Right forelimb (tissue), 1 donor: ENCODE measurements at regions not wholly inside any gene's neighbourhood (a gene's known extent, or its start where the extent isn't known, plus 50 kb on each side); places are given as distances from the start of the nearest gene placed in this dataset.

Experiments used
- DNase-seq: peaks from one replicate; pipeline ENCODE4 v3.0.0-alpha.2; 2018

DNA sequence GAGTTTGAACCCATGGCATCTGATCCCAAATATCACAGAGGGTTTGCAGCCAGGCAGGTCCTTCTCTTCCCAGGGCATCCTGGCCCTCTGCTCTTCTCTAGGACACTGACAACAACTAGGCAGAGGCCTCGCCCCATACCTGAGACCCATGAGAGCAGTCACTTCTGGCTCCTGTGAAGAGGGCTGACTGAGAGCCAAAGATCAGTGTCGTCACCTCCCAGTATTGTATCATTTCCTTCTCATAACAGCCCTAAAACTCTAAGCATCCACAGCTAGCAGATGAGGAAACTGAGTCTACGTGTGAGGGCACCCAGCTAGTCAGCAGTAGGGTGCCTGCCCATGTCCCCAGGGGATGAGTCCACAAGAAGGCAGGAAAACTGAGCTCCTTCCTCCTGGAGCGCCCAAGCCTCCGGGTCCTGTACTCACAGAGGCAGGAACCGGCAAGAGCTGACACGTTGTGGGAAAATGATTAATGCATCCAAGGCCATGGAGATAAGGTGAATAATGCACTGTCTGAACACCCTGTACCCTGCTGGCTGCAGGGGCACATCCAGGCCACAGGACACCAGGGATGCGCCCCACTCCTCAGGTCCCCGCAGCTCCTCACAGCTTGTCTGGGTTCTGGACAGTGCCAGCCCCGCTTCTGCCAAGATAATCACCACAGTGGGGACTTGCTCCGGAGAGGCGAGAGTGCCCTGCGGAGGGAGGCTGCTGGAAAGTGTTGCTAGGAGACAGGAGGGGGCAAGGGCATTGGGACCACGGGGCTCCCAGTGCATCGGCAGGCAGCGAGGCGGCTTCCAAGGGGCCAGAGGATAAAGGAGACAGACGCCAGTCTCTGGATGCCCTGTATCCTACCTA, 340.0 kb downstream of the NPHP4 start:
- DNase-seq: no peak

DNA sequence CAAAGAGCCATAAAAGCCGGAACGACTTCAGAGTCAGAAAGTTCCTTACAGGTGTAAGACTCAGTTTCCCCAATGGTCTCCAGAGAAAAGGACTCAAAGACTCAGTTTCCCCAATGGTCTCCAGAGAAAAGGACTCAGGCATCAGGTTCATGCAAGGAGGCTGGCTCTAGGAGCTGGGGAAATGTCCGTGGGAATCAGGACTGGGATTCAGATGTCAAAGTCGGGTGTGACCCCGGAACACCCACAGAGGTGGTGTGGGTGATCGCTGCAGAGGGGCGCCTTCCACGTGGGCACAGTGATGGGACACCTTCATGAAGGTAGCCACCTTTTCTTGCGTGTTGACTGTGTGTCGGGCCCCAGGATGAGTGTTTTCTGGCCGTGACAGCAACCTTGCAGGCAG, 340.8 kb downstream of the NPHP4 start:
- no peak for DNase-seq

DNA sequence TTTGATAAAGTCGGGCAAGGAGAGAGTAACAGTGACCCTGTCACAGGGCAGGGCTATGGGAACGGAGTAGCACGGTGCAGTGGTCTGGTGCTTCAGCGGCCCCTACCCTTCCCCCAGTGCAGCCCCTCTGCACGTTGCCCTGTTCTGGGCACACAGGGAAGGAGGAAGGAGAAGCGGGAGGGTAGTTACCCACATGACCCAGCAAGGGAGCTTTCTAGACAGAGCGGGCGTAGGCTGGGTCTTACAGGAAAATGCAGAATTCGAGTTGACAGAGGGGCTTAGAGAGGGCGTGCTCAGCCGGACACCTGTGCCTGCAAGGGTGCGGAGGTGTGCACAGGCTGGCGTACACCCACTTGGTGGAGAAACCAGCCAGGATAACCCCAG, 341.2 kb downstream of the NPHP4 start:
- no peak for DNase-seq

DNA sequence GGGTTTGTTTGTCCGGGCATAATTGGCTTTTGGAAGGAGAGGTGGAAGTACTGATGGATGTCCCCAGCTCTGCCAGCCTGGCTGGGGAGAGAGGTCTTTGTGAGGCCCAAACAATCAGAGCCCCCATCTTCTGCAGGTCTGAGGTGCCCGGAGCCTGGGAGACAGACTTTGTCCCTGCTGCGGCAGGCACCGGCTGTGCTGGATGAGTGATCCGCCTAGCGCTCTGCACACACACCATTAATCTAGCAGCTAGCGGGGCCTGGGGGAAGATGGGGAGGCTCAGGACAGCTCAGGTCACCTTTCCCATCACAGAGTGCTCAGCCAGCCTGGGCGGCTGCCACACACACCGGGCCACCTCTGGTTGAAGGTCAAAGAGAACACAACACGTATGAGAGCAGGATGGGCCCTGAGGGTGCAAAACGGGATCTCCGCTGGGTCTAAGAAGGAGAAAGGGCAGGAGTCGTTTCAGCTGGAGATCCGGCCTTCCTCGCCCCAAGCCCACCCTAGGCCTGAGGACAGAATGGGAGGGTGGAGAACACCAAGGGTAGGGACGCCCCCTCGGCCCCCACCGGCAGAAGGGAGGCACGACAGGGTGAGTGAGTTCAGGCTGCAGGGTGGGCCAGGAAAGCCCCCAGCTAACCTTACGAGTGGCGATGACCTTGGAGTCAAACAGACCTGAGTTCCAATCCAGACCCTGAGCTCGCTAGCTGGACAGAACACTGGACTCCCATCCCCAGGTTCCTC, 341.8 kb downstream of the NPHP4 start:
- DNase-seq: no peak

DNA sequence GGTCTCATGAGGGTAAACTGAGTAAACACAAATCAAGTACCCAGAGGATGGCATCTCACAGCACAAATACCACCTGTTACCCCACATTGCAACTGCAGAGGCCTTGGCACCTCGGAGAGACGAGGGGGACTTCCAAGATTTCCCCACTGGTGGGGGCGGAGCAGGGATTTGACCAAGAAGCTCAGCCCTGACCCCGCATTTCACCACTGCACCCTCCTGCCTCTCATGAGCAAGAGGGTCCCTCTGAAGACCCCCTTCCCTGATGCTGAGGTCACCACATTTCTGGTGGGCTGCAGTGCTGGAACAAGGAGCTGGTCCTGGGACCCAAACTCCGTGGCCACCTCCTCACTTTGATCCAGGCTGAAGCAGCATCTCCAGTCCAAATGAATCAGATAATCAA, 342.4 kb downstream of the NPHP4 start:
- no peak for DNase-seq

DNA sequence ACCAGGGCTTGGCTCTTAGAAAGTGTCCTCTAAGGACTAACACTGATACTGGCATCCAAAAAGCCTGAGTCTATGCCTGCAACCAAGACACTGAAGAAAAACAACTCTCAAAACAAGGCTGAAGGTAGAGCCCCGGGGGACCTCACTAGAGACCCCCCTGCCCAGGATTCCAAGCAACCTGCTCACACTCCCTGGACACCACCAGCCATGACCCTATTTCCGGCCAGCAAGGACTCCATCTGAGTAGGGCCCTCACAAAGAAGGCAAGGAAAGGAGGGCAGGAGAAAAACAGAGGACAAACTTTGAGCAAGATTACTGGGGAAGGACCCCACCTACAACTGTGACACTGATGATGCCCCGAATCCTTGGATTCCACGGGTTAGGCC, 343.1 kb downstream of the NPHP4 start:
- DNase-seq: no peak

DNA sequence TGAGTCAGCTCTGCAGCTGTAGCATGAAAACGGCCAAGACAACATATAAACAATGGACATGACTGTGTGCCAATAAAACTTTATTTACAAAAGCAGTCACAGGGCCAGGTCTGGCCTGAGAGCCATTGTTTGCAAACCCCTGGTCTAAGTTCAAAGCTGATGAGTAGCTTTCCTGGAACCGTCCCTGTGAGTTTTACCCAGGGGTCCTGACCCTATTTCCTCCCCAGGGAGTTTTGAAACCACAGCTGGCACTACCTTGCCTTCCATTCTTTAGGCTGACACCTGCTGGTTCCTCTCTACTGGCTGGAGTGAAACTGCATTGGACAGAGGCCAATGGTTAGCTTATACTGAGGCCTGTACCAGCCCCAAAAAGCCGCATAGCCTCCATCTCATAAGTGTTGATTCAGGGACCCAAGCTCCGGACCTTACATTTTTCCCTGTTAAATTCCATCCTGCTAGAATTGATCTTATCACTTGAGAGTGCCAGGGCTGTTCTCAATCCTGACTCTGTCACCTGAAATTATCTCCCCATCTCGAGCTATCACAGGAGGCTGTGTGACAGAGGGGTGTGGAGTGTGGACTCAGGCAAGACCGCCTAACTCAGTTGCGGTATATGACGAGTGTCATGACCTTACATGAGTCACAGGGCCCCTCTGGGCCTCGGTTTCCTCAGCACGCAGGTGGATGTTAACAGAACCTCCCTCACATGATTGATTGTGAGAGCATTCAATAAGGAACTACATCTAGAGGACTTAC, 343.6 kb downstream of the NPHP4 start:
- DNase-seq: no peak

DNA sequence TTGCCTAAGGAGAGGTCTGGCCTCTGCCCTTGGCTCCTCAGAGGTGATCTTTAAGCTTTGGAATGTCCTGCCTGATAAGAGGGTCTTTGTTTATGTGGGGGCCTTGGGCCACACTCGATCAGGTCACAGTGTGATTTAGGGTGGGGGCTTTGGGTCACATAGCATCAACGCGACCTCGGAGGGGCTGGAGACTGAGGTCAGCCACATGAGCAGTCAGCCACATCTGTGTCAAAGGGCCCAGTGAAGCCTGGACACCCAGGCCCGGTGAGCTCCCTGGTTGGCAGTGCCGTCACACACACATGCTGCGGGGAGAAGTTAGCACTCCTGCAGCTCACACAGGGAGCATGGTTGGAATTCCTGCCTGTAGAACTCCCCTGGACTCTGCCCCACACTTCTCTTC, 345.0 kb downstream of the NPHP4 start:
- DNase-seq: no peak

DNA sequence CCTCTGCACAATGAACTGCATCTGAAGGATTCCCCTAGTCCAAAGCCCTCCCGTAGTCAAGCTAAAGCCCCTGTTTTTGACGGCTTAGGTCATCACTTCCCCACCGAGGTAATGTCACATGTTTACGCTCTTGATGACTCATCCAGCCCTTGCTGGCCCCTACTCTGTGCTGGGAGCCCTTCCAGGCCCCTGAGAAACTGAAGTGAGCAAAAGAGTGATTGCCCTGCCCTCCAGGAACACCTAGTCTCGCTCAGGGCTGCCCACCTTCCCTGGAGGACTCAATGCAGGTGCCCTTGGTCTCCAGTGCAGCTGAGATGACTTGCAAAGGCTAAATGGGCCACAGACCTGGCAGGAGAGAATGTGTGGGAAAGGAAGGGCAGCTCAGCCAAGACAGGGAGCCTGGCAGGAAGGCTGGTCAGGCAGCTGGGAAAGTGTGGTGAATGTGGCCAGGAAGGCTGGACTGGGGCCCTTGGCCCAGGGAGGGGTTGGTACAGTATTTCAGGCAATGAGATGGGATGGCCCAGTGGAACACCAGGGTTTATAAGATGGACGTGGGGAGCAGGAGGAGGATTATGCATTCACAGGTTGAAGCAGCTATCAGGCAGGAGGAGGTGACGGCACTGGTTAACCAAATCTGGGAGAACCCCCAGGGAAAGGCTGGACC, 345.6 kb downstream of the NPHP4 start:
- DNase-seq: no peak

DNA sequence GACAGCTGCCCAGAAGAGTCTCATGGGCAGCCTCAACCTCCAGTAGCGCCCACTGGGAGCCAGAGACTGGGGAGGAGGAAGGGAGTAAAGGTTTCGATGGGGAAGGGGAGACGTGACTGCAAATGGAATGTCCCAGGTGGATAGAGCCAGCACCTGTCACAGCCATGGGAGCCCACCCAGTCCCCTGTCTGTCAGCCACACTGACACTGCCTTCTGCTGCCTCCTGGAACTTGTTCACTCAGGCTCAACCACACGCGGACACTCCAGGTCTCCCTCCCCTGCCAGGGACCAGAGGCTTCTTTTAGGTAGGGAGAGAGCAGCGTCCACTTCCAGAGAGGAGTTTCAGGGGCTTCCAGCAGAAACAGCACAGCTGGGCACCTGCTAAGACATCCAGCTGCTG, 346.3 kb downstream of the NPHP4 start:
- no peak for DNase-seq

DNA sequence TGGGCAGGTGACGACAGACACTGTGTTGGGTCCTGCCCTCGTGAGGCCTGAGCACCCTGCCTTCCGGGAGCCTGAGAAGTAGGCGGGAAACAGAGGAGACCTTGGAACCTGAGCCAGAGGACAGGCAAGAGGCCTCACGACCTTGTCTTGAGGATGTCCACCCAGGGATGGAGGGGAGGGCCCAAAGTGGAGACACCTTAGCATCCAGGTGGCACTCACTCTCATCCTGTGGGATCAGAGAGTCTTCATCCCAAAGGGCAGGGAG, 347.2 kb downstream of the NPHP4 start:
- DNase-seq: no peak

DNA sequence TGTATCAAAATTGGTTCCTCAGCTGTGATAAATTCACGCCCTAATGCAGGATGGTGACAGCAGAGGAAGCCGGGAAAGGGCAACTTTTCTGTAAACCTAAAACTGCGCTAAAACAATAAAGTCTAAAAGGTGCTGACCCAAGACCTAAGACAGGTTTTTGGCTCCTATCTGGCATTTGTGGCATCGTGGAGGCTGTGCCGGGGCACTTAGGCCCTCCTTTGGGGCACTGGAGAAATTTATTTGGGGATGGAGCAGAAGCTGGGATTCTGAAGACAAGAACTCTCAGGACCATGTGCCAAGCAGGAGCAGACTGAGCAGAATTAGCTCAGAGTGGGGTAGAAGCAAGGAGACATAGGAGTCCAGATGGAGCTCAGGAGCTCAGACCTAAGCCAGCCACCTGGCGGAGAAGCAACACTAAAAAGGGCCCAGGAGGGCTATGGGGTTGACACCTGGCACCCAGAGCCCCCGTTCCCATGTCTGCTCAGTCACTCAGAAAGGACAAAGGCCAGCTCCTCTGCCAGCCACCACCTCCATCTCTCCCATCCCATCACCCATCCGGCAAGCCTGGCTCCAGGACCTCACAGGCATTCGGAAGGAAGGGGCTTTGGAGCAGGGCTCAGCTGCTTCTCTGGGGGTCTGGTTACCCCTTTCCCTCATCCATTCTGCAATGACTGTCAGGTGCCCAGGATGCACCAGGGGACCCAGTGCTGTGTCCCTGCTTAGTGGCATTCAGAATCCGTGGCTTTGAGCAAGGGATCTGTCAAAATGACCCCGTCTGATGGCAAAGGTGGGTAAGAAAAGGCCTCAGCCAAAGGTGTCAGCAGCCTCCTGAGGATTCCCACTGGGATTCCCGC, 347.7 kb downstream of the NPHP4 start:
- no peak for DNase-seq

DNA sequence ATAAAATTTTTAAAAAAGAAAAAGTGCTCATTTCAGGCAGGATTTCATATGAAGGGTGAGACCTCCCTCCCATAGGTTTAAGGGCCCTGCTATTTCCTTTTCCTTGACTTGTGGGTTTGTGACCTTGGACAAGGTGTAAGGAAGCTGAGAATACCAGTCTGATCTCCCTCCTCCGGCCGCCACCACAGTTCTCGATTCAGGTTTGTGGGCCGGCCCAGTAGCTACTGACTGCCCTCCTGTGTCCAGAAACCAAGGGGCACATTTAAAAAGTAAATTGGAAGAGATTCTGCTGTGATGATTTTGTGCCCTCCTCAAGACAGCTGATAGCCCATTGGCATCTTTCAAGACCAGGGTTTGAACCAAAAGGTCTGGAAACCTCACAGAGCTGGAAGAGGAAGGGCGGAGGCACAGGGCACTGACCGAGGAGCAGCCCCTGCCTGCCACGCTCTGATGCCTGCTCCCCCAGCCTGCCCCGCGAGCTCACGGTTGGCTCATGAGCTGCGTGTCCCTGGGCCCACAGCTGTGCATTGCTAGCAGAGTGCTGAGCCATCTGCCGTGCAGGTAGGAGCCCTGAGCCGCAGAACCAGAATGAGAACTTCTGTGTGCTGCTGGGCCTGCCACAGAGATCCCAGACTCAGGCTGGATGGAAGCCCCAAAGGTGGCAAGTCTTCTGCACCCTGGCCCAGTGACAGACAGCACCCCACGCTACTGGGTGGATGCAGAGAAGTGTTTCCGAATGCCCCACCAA, 348.7 kb downstream of the NPHP4 start:
- DNase-seq: no peak

DNA sequence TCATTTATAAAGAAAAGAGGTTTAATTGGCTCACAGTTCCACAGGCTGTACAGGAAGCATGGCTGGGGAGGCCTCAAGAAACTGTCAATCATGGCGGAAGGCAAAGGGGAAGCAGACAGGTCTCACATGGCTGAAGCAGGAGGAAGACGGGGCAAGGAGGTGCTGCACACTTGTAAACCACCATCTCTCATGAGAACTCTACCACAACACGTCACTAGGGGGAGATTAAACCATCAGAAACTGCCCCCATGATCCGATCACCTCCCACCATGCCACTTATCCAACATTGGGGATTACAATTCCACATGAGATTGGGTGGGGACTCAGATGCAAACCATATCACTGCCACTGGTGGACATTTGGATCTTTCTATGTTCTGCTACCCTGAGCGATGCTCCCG, 351.4 kb downstream of the NPHP4 start:
- DNase-seq: no peak

DNA sequence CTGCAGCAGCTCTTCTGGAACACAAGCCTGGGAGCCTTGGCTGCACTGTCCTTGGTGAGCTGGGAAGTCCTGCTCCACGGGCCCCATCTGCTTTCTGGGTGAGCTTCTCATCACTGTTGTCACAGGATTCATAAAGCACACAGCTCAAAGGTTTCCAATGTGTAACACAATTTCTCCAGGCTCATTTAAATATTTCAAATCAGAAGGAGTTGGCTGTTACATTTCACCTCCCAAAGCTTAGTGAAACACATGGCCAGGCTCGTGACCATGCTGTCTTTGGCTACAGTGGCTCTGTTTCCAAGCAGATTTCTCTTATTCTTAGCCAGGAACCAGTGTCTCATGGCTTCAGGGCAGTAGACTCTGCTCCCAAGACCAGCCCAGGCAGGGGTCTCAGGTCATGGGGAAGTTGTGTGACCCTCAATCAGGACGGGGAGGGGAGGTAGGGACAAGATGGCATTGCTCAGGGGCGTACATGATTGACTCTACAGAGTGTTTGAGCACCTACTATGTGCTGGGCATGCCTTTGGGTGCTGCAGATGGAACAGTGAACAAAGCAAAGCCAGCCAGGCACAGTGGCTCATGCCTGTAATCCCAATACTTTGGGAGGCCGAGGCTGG, 353.0 kb downstream of the NPHP4 start:
- DNase-seq: no peak

DNA sequence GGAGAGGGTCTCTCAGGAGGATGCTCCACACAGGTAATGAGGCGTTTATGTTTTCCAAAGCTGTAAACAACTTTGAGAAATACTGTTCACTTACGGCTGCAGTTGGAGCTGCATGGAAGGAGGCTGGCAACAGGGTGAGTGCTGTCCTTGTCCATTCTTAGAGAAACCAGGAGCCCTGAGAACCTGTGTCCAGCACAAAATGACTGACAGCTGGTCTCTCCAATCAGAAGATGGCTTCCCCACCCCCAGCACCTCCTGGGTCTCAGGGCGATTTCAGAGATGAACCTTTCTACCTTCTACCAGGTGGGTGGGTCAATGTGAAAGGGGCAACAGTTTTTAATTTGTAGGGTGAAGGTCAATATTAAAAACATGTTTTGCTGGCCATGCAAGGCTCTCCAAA, 353.6 kb downstream of the NPHP4 start:
- no peak for DNase-seq

DNA sequence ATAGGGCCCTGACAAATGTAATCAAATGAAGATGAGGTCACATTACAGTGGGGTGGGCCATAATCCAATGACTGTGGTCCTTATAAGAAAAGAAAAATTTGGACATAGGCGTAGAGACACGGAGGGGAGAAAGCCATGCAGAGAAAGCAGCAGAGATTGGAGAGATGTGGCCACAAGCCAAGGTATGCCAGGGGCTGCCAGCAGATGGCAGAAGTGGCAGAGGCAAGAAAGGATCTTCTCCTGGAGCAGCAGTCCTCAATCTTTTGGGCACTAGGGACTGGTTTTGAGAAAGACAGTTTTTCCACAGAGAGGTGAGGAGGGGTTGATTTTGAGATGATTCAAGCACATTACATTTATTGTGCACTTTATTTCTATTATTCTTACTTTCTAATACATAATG, 355.1 kb downstream of the NPHP4 start:
- no peak for DNase-seq

DNA sequence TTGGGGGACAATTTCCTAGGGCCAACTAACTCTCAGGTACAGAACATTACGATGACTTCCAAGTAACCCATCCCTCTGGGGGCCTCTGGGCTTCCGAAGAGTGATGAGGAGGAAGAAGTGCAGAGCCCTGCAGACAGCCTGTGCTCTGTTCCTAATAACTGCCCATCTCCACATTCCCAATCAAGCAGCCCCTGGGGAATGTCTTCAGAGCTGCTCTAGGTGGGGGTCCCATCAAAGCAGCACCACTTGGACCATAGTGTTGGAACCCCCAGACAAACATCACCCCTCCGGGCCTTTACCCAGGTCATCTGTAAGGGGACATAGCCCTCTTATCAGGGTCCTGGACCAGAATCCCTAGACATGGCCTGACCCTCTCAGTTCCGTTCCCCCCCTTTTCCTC, 357.3 kb downstream of the NPHP4 start:
- no peak for DNase-seq

DNA sequence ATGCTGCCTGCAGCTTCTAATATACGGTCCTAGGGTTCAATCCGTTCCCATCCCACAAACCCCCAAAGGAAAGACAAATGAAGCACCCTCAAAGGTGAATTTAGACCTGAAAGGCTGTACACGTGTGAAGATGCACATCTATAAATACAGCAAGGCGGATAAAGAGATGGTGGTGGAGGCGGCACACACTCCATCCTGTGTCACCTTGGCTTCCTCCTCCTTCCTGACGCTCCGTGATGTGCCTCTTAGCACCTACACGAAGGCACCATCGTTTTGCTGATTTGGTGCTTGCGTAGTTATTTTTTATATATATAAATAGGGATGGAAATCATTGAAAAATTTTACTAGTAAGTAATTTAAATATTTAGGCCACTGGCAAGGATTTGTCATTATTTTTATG, 359.4 kb downstream of the NPHP4 start:
- DNase-seq: no peak

DNA sequence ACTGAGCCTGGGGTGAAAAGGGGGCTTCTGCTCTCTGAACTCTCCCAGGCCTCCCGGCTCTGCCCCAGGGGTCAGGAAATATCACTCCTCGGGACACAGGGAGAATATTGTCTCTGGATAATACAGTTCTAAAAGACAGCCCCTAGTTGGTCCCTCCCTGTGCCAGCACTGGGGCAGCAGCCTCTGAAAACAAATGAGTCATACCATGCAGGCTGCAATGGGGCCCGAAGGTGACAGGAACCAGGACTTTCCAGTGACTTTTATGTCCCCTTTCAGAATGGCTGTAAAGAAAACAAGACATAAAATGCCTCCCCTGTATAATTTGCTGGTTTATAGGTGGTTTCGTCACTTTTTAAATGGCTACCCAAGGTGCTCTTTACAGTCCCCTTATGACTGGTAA, 360.0 kb downstream of the NPHP4 start:
- no peak for DNase-seq

DNA sequence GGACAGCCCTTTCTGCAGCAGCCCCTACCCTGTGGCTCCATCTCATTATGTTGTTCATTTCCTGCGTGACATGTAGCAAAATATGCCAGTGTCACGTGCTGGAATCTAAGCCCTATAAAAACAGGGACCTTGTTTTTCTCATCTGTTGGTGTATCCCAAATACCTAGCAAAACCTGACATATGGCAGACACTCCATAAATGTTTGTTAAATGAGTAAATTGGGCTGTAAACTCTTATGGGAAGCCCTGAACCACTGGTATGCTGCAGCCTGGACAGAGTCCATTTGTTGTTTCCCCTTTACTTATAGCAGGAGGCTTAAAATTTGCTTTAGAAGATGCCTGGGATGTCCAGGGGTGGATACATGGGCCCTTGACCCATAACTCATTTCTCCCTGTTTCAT, 363.8 kb downstream of the NPHP4 start:
- DNase-seq: no peak
